IMR-90 (cell line): ENCODE measurements at regions not wholly inside any gene's neighbourhood (a gene's known extent, or its start where the extent isn't known, plus 50 kb on each side); places are given as distances from the start of the nearest gene placed in this dataset.

ENCODE experiments used
- MAFK ChIP-seq: IDR thresholded peaks from 2 replicates; pipeline ENCODE4 v1.6.1; 2012; ENCODE audit warnings: low read depth, low read length, improper control_type of control experiment
- MAZ ChIP-seq: IDR thresholded peaks from 2 replicates; pipeline ENCODE4 v1.6.1; 2012; ENCODE audit warnings: low read depth, mild to moderate bottlenecking, low read length, improper control_type of control experiment, moderate library complexity, borderline replicate concordance
- SMC3 ChIP-seq: fragments of 150-350 bp; IDR thresholded peaks from 2 replicates; pipeline ENCODE4 v1.6.1; 2016; ENCODE audit warnings: low read depth, mild to moderate bottlenecking, antibody characterized with exemption, low read length, moderate library complexity
- TF ChIP-seq, protein P1 (sequence below): conservative IDR thresholded peaks from 2 replicates; pipeline ENCODE4 v1.5.1; 2012; ENCODE audit warnings: mild to moderate bottlenecking, low read depth, low read length, improper control_type of control experiment
- TF ChIP-seq, protein P2 (sequence below): fragments of 150-350 bp; IDR thresholded peaks from 2 replicates; pipeline ENCODE4 v1.6.1; 2017; ENCODE audit warnings: mild to moderate bottlenecking, antibody characterized with exemption, low read length, low read depth

DNA sequence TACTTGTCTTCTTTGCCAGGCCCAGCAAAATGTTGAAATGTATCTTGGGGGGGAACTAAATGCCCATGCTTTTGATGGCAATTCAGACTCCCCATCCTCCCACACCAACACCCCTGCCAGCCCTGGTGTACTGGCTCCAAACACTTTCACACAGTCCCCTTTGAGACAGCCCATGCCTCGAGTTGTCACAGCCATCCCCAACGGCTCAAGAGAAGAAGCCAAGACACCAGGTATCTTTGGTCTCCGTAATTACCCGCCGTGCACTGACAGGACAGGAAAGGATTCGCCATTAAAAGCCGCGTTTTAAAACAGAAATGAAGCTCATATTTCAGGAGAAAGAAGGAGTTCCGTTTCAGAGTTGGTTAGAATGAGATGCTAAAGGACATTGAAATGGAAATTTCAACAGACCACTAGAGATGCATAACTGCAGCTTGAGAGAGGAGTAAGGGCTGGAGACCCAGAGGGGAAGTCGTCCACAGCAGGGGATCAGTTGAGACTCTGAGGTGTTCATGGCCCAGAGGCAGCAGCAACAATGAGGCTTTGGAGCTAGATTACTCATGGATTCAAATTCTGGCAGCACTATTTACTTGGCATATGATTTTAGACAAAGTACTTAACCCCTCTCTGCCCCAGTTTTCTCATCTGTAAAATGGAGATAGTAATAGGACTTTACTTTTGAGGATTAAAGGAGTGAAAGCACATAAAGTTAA lies 63.5 kb upstream of the ADGRF1 start:
- no peak for TF ChIP-seq MAZ
- TF ChIP-seq, protein P1, sequence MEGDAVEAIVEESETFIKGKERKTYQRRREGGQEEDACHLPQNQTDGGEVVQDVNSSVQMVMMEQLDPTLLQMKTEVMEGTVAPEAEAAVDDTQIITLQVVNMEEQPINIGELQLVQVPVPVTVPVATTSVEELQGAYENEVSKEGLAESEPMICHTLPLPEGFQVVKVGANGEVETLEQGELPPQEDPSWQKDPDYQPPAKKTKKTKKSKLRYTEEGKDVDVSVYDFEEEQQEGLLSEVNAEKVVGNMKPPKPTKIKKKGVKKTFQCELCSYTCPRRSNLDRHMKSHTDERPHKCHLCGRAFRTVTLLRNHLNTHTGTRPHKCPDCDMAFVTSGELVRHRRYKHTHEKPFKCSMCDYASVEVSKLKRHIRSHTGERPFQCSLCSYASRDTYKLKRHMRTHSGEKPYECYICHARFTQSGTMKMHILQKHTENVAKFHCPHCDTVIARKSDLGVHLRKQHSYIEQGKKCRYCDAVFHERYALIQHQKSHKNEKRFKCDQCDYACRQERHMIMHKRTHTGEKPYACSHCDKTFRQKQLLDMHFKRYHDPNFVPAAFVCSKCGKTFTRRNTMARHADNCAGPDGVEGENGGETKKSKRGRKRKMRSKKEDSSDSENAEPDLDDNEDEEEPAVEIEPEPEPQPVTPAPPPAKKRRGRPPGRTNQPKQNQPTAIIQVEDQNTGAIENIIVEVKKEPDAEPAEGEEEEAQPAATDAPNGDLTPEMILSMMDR: no peak
- no peak for TF ChIP-seq MAFK
- TF ChIP-seq SMC3: no peak
- TF ChIP-seq, protein P2, sequence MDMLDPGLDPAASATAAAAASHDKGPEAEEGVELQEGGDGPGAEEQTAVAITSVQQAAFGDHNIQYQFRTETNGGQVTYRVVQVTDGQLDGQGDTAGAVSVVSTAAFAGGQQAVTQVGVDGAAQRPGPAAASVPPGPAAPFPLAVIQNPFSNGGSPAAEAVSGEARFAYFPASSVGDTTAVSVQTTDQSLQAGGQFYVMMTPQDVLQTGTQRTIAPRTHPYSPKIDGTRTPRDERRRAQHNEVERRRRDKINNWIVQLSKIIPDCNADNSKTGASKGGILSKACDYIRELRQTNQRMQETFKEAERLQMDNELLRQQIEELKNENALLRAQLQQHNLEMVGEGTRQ: no peak
